ENCODE measurements at regions not wholly inside any gene's neighbourhood (a gene's known extent, or its start where the extent isn't known, plus 50 kb on each side); places are given as distances from the start of the nearest gene placed in this dataset.

- Mint-ChIP-seq H3K9me3 (no peaks in the 10 kb centered on the region), H3K36me3 (ENCODE audit: low read depth) (no peaks in the 10 kb centered on the region), H3K4me1 (peaks cover 3% of the 10 kb centered on the region), H3K4me3 (no peak overlapping the region), H3K27ac (ENCODE audit: unreplicated experiment) (no peak overlapping the region), H3K27me3 (ENCODE audit: low read depth) (no peaks in the 10 kb centered on the region)
- DNase-seq (ENCODE audit: low read depth, low spot score) = no peak
- no peak for TF ChIP-seq CTCF (conservative IDR thresholded peaks at IDR 0.05)
Observed at GRCh38 chr3:186487819-186488218, 56.4 kb downstream of the CRYGS start.

GRCh38 chr3:186487037-186487436, 57.1 kb downstream of the CRYGS start:
- TF ChIP-seq CTCF (conservative IDR thresholded peaks at IDR 0.05) = no peak
- H3K27ac Mint-ChIP-seq (ENCODE audit: unreplicated experiment) = no peak overlapping the region

GRCh38 chr3:186483611-186484340, 60.4 kb downstream of the CRYGS start:
- Mint-ChIP-seq H3K4me1 (peaks cover 3% of the 10 kb centered on the region), H3K4me3 (no peak overlapping the region), H3K36me3 (ENCODE audit: low read depth) (no peaks in the 10 kb centered on the region), H3K9me3 (no peaks in the 10 kb centered on the region), H3K27me3 (ENCODE audit: low read depth) (no peaks in the 10 kb centered on the region), H3K27ac (ENCODE audit: unreplicated experiment) (peak overlapping the region; percentile 17)
- no peak for TF ChIP-seq CTCF (conservative IDR thresholded peaks at IDR 0.05)
- DNase-seq (ENCODE audit: low read depth, low spot score) = no peak

More at GRCh38 chr3:186487037-186487436, 57.1 kb downstream of the CRYGS start:
- Mint-ChIP-seq H3K4me1 (peaks cover 3% of the 10 kb centered on the region), H3K4me3 (no peak overlapping the region), H3K36me3 (ENCODE audit: low read depth) (no peaks in the 10 kb centered on the region), H3K9me3 (no peaks in the 10 kb centered on the region), H3K27me3 (ENCODE audit: low read depth) (no peaks in the 10 kb centered on the region)
- no peak for DNase-seq (ENCODE audit: low read depth, low spot score)

- Mint-ChIP-seq H3K36me3 (ENCODE audit: low read depth) (no peaks in the 10 kb centered on the region), H3K4me3 (no peak overlapping the region), H3K27ac (ENCODE audit: unreplicated experiment) (no peak overlapping the region), H3K27me3 (ENCODE audit: low read depth) (no peaks in the 10 kb centered on the region), H3K9me3 (no peaks in the 10 kb centered on the region), H3K4me1 (peaks cover 3% of the 10 kb centered on the region)
- no peak for TF ChIP-seq CTCF (conservative IDR thresholded peaks at IDR 0.05)
- DNase-seq (ENCODE audit: low read depth, low spot score) = no peak
Observed at GRCh38 chr3:186481526-186481925, 62.7 kb downstream of the CRYGS start.

- Mint-ChIP-seq H3K27me3 (ENCODE audit: low read depth) (no peaks in the 10 kb centered on the region), H3K4me1 (no peaks in the 10 kb centered on the region), H3K36me3 (ENCODE audit: low read depth) (no peaks in the 10 kb centered on the region), H3K27ac (ENCODE audit: unreplicated experiment) (no peak overlapping the region), H3K4me3 (no peak overlapping the region), H3K9me3 (no peaks in the 10 kb centered on the region)
- no peak for DNase-seq (ENCODE audit: low read depth, low spot score)
- TF ChIP-seq CTCF (conservative IDR thresholded peaks at IDR 0.05) = no peak
Observed at GRCh38 chr3:186477876-186478275, 66.3 kb downstream of the CRYGS start.

All from neural crest cell (in vitro differentiated cells).